OCI-LY3 (cell line): ENCODE measurements at regions not wholly inside any gene's neighbourhood (a gene's known extent, or its start where the extent isn't known, plus 50 kb on each side); places are given as distances from the start of the nearest gene placed in this dataset.

Source experiments
- EZH2phosphoT487 ChIP-seq: fragments of 200-600 bp; shearing (Covaris generic); IDR thresholded peaks from 2 replicates; pipeline ENCODE4 v1.6.1; 2018; ENCODE audit warnings: antibody characterized with exemption, mixed run types, low read depth
- TF ChIP-seq, protein P1 (sequence below): fragments of 200-600, 300-600 bp; sonication (generic); IDR thresholded peaks from 2 replicates; pipeline ENCODE4 v1.5.1; 2014; ENCODE audit warnings: antibody characterized with exemption, low read length, low read depth

DNA sequence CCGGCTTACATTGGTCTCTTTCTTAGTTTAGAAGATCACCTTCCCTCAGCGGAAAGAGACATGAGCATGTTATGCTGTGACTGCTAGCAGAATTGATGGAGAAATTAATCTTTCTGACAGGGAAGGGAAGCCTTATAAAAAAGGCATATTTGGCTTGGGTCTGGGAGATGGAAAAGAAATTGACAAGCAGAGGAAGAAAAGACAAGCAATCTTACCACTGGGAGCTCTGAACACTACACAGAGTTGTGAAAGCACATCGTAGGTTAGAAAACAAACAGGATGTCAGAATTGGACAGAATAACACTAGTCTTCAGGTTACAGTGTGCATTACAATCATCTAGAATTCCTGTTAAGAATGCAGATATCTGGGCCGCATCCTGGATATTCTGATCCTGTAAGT, 1493.8 kb upstream of the IGFBP7 start:
- TF ChIP-seq, protein P1, sequence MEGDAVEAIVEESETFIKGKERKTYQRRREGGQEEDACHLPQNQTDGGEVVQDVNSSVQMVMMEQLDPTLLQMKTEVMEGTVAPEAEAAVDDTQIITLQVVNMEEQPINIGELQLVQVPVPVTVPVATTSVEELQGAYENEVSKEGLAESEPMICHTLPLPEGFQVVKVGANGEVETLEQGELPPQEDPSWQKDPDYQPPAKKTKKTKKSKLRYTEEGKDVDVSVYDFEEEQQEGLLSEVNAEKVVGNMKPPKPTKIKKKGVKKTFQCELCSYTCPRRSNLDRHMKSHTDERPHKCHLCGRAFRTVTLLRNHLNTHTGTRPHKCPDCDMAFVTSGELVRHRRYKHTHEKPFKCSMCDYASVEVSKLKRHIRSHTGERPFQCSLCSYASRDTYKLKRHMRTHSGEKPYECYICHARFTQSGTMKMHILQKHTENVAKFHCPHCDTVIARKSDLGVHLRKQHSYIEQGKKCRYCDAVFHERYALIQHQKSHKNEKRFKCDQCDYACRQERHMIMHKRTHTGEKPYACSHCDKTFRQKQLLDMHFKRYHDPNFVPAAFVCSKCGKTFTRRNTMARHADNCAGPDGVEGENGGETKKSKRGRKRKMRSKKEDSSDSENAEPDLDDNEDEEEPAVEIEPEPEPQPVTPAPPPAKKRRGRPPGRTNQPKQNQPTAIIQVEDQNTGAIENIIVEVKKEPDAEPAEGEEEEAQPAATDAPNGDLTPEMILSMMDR = no peak
- no peak for TF ChIP-seq EZH2phosphoT487
